ENCODE measurements at regions not wholly inside any gene's neighbourhood (a gene's known extent, or its start where the extent isn't known, plus 50 kb on each side); places are given as distances from the start of the nearest gene placed in this dataset.
A peak's percentile ranks its signal among the peaks of the same experiment; 100 is the strongest.
"Not testable (repeated sequence)": the region's sequence is repeated elsewhere in the genome, so short reads cannot be mapped to it uniquely, and the experiment has no call there.

DNA sequence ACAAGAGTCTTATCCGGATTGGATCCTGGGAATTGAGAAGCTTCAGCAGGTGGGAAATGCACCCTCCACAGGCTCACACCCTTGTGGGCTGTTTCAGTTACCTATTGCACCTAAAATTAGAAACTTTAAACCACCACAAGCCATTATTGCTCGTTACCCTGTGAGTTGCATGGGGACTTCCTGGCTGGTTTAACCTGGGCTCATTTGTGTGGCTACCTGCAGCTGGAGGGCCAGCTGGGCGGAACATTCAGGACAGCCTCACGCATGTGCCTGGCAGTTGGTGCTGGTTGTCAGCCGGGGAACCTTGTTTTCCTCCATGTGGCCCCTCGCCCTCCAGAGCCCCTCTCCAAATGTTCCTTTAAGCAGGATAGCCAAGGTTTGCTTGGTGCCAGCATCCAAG is 118.5 kb upstream of the DEFB108B start:
- DNase-seq (ENCODE audit: low read depth): not testable (repeated sequence)

DNA sequence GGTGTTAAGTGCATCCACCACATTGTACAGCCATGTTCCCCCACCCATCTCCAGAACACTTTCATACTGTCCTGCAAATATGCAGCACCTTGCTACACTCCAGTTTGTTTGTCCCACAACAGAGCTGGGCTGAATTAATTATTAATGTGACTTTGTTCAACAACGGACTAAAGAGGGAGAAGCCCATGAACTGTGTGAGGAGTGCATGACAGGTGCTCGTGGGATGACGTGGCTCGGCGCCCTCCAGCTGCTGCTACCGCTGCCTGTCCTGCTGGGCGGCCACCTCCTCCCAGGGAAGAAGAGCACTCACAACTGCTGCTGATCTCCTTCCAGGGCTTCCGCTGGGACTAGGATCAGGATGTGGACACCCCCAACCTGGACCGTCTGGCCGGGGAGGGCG is 111.2 kb upstream of the DEFB108B start:
- not testable (repeated sequence) for DNase-seq (ENCODE audit: low read depth)

DNA sequence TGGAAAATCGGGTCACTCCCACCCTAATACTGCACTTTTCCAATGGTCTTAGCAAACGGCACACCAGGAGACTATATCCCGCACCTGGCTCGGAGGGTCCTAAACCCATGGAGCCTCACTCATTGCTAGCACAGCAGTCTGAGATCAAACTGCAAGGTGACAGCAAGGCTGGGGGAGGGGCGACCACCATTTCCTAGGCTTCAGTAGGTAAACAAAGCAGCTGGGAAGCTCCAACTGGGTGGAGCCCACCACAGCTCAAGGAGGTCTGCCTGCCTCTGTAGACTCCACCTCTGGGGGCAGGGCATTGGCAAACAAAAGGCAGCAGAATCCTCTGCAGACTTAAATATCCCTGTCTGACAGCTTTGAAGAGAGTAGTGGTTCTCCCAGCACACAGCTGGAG is 109.0 kb upstream of the DEFB108B start:
- not testable (repeated sequence) for DNase-seq (ENCODE audit: low read depth)

DNA sequence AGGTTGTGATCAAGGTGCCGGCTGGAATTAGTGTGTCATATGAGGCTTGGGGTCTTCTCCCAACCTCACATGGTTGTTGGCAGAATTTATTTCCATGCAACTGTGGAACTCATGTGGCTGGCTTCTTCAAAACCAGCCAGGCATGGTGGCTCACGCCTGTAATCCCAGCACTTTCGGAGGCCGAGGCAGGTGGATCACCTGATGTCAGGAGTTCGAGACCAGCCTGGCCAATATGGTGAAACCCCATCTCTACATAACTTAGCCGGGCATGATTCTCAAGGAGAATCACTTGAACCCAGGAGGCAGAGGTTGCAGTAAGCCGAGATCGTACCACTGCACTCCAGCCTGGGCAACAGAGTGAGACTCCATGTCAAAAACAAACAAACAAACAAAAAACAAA is 102.3 kb upstream of the DEFB108B start:
- DNase-seq (ENCODE audit: low read depth): not testable (repeated sequence)

DNA sequence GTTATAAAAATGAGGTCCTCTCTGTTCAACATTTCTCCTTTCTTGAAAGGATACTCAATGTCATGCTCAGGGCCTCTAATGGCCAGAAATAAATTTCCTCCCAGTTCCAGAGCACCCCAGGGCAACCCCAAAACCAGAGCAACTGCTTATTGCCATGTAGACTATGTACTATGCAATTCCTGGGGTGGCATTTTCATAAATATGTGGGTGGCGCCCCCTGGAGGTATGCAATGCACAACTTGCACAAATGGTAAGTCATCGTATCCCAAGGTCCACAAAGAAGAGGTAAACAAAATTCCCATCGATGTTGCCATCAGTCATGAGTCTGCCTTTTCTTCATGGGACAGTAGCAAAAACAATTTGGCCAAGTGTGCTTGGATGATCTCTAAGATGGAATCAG is 98.6 kb upstream of the DEFB108B start:
- DNase-seq (ENCODE audit: low read depth): not testable (repeated sequence)

DNA sequence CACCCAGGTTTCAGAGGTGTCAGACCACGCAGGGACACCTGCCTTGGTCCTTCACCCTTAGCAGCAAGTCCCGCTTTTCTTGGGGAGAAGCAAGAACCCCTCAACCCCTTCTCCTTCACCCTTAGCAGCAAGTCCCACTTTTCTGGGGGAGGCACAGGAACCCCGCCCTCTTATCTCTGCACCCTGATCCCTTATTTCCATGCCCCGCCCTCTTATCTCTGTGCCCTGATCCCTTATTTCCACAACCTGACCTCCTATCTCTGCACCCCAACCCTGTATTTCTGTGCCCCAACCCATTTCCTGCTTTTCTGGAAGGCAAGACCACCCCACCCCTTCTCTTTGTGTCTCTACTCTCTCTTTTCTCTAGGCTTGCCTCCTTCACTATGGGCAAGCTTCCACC is 94.7 kb upstream of the DEFB108B start:
- DNase-seq (ENCODE audit: low read depth): not testable (repeated sequence)

DNA sequence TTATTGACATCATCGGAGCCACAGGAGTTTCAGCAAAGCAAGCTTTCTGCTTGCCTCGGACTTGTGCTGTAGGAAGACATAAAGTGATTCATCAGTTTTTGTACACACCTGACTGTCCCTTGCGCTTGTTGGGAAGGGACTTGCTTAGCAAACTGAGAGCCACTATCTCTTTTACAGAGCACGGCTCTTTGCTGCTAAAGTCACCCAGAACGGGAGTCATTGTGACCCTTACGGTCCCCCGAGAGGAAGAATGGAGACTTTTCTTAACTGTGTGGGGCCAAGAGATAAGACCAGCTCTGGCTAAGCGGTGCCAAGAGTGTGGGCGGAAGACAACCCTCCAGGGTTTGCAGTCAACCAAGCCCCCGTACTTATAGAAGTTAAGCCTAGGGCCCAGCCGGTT is 89.6 kb upstream of the DEFB108B start:
- DNase-seq (ENCODE audit: low read depth): not testable (repeated sequence)

DNA sequence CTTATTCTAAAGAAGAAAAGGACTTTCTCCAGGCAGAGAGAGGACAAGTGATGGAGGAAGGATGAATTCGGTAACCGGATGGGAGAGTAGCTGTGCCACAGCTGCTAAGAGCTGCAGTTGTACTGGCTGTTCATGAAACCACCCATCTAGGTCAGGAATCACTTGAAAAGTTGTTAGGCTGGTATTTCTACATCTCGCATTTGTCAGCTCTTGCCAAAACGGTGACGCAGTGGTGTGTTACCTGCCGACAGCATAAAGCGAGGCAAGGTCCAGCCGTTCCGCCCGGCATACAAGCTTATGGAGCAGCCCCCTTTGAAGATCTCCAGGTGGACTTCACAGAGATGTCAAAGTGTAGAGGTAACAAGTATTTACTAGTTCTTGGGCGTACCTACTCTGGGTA is 87.3 kb upstream of the DEFB108B start:
- not testable (repeated sequence) for DNase-seq (ENCODE audit: low read depth)

DNA sequence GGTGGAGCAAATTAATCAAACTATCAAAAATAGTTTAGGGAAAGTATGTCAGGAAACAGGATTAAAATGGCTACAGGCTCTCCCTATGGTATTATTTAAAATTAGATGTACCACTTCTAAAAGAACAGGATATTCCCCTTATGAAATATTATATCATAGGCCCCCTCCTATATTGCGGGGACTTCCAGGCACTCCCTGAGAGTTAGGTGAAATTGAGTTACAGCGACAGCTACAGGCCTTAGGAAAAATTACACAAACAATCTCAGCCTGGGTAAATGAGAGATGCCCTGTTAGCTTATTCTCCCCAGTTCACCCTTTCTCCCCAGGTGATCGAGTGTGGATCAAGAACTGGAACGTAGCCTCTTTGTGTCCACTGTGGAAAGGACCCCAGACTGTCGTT is 86.7 kb upstream of the DEFB108B start:
- DNase-seq (ENCODE audit: low read depth): not testable (repeated sequence)

DNA sequence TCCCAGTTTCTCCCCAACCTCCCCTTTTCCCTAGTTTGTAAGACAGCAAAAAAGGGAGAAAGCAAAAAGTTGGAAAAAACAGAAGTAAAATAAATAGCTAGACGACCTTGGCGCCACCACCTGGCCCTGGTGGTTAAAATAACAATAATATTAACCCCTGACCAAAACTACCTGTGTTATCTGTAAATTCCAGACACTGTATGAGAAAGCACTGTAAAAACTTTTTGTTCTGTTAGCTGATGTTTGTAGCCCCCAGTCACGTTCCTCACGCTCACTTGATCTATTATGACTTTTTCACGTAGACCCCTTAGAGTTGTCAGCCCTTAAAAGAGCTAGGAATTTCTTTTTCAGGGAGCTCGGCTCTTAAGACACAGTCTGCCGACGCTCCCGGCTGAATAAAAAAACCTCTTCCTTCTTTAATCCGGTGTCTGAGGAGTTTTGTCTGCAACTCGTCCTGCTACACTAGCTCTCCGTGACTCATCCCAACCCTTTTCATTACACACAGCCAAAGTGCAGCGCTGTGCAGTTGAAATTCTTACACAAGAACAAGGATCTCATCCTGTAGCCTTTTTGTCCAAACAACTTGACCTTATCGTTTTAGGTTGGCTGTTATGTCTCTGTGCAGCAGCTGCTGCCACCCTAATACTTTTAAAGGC is 83.9 kb upstream of the DEFB108B start:
- DNase-seq (ENCODE audit: low read depth): not testable (repeated sequence)

DNA sequence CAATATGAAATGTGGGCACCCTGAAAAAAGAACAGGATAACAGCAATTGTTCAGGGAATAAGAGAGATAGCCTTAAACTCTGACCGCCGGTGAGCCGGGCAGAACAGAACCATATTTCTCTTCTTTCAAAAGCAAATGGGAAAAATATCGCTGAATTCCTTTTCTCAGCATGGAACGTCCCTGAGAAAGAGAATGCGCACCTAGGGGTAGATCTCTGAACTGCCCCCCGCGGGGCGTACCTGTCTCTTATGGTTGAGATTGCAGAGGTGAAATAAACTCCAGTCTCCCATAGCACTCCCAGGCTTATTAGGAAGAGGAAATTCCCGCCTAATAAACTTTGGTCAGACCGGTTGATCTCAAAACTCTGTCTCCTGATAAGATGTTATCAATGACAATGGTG is 82.1 kb upstream of the DEFB108B start:
- DNase-seq (ENCODE audit: low read depth): not testable (repeated sequence)

DNA sequence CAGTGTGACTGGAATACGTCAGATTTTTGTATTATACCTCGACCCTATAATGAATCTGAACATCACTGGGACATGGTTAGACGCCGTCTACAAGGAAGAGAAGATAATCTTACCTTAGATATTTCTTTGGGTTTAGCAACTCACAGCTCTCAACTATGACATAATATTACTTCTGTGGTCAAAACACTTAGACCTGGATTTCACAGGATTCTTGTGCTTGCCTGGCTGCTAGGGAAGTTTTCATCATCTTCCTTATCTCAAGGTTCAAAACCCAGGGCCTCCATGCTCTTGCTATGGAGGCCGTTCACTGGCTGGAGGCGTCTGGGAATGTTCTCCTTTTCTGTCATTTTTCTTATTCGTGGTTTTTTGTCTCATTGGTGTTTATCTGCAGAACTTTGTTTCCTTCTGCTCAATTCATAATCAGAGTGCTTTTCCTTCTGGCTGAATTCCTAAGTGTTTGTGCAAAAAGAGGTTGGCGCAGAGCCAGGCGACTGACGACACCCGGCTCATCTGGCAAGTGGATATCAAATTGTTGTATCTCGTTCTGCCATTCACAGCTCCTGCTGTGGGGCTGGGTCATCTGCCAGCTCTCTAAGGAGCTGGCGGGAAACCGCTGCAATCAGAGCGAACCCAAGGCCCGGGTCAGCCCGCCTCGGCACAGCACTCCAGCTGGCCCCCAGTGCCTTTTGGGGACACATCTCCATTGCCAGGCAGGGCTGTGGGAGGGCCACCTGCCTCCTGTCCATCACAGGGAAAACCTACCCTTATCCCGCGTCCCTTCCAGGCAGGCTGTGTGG is 68.1 kb upstream of the DEFB108B start:
- DNase-seq (ENCODE audit: low read depth): peak; percentile 23

DNA sequence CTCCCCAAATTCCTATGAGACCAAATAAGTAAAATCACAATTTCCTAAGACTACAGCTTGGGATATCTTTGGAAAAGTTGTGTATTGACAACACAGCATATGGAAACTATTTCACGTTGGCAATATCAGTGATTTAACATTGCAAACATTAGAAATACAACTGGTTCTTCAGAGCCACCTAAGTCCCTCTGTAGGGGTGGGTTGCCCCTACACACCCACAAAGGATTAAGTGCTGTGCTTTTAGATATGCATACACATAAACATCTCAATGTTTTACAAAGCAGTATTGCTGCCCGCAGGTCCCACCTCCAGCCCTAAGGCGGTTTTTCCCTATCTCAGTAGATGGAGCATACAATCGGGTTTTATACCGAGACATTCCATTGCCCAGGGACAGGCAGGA is 66.0 kb upstream of the DEFB108B start:
- not testable (repeated sequence) for DNase-seq (ENCODE audit: low read depth)

DNA sequence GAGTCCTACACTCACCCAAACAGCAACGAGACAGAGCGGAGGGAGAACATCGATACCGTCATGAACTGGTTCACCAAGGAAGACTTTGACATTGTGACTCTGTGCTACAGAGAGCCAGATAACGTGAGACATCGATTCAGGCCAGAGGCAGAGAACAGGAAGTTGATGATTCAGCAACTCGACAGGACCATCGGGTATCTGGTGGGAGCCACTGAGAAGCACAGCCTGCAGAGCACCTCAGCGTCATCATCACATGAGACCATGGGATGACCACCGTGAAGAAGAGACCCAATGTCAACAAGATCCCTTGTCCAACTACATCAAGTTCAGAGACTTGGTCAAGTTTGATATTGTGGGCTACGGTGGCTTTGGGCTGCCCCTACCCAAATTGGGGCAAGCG is 60.8 kb upstream of the DEFB108B start:
- DNase-seq (ENCODE audit: low read depth): not testable (repeated sequence)

DNA sequence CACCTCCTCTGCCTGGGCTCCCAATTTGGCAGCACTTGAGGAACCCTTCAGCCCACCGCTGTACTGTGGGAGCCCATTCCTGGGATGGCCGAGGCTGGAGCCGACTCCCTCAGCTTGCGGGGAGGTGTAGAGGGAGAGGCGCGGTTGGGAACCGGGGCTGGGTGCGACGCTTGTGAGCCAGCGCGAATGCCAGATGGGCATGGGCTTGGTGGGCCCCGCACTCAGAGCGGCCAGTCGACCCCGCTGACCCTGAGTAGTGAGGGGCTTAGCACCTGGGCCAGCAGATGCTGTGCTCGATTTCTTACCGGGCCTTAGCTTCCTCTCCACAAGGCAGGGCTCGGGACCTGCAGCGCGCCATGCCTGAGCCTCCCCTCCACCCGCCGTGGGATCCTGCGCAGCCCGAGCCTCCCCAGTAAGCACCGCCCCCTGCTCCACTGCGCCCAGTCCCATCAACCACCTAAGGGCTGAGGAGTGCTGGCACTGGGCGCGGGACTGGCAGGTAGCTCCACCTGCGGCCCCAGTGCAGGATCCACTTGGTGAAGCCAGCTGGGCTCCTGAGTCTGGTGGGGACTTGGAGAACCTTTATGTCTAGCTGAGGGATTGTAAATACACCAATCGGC is 58.3 kb upstream of the DEFB108B start:
- no peak for DNase-seq (ENCODE audit: low read depth)

DNA sequence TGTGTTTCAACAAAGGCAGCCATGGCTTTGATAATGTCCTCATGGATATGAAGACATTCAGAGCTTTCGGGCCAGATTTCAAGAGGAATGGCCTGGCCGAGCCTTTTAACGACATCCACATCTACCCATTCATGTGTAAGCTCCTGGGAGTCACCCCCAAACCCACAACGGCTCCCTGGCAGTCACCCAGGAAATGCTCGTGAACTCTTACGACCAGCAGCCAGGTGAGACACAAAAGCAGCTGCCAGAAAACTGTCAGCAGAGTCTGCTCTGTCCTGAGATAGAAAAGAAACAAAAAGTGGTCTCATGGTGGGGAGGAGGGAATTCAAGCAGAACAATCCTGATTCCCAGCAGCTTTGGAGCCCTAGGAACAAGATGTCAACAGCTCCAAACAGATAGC is 52.9 kb upstream of the DEFB108B start:
- DNase-seq (ENCODE audit: low read depth): not testable (repeated sequence)

DNA sequence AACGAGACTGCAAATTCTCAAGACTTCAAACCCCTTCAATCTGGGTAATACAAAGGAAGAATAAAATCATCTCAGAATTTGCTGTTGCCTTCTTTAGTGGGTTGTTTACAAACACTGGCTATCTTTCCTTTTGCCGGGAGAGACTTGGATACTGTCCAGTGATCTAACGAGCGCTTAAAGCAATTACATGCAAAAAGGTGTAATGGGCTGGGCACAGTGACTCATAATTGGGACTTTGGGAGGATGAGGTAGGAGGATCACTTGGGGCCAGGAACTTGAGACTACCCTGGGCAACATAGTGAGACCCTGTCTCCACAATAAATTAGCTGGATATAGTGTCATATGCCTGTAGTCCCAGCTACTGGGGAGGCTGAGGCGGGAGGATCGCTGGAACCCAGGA is 52.2 kb upstream of the DEFB108B start:
- not testable (repeated sequence) for DNase-seq (ENCODE audit: low read depth)

DNA sequence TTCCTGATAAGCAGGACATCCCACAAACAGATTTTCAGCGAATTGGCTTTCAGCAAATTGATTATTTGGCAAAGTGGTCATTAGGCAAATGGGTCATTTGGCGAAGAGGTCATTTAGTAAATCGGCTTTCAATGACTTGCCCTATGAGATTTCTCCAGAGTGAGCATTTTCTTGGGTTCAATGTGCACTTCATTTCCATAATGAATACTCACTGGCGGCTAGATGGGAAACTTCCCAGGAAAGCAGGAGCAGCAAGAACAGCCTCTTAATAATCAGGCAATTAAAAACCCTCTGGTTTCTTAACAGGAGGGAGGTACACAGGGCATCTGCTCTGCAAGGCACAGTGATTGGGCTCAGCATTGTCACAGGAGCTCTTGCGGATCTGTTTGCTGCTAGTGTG is 51.5 kb upstream of the DEFB108B start:
- not testable (repeated sequence) for DNase-seq (ENCODE audit: low read depth)

DNA sequence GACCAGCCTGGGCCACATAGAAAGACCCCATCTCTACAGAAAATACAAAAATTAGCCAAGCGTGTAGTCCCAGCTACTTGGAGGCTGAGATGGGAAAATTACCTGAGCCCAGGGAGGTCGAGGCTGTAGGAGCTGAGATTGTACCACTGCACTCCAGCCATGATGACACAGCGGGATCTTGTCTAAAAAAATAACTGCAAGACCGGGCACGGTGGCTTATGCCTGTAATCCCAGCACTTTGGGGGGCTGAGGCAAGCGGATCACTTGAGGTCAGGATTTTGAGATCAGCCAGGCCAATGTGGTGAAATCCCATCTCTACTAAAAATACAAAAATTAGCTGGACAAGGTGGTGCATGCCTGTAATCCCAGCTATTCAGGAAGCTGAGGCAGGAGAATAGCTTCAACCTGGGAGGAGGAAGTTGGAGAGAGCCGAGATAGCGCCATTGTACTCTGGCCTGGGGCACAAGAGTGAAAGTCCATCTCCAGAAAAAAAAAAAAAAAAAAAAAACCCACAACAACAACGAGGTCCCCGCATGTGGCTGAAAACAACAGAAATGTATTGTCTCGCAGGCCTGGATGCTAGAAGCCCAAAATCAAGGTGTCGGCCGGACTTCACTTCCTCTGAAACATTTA is 50.7 kb upstream of the DEFB108B start:
- DNase-seq (ENCODE audit: low read depth): not testable (repeated sequence)

DNA sequence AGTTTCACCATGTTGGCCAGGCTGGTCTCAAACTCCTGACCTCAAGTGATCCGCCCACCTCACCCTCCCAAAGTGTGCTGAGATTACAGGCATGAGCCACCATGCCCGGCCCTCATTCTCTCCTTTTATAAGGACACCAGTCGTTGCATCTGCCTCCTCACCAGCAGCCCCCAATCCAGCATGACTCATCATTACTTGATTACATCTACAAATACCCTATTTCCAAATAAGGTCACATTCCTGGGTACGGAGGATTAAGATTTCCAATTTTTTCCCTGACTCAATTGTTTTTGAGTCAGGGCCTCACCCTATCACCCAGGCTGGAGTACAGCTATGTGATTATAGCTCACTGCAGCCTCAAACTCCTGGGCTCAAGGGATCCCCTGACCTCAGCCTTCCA is 49.8 kb upstream of the DEFB108B start:
- not testable (repeated sequence) for DNase-seq (ENCODE audit: low read depth)

Data from myocyte (in vitro differentiated cells).